HG03571 (cell line): ENCODE measurements at regions not wholly inside any gene's neighbourhood (a gene's known extent, or its start where the extent isn't known, plus 50 kb on each side); places are given as distances from the start of the nearest gene placed in this dataset.
"Not testable (repeated sequence)": the region's sequence is repeated elsewhere in the genome, so short reads cannot be mapped to it uniquely, and the experiment has no call there.

Experiments
- ATAC-seq: cut with Tn5 transposase; IDR thresholded peaks from one replicate; pipeline ENCODE4 v1.9.1; 2021; ENCODE audit not compliant: unreplicated experiment

- ATAC-seq = not testable (repeated sequence)
These were observed 198.0 kb upstream of the ZNF469 start for GRCh38 chr16:88184566-88185355.

- ATAC-seq = not testable (repeated sequence)
These were observed 197.4 kb upstream of the ZNF469 start for GRCh38 chr16:88185406-88185805.

- ATAC-seq = not testable (repeated sequence)
These were observed 196.5 kb upstream of the ZNF469 start for GRCh38 chr16:88185976-88186888.

- ATAC-seq = not testable (repeated sequence)
These were observed 195.6 kb upstream of the ZNF469 start for GRCh38 chr16:88186889-88187870.

GRCh38 chr16:88188171-88188895, 194.4 kb upstream of the ZNF469 start:
- ATAC-seq = not testable (repeated sequence)

GRCh38 chr16:88190592-88191095, 192.1 kb upstream of the ZNF469 start:
- not testable (repeated sequence) for ATAC-seq

GRCh38 chr16:88191168-88191567, 191.6 kb upstream of the ZNF469 start:
- not testable (repeated sequence) for ATAC-seq

- ATAC-seq = no peak
These were observed 190.2 kb upstream of the ZNF469 start for GRCh38 chr16:88192601-88193000.

GRCh38 chr16:88193706-88194396, 188.9 kb upstream of the ZNF469 start:
- ATAC-seq = not testable (repeated sequence)

GRCh38 chr16:88194397-88195268, 188.1 kb upstream of the ZNF469 start:
- ATAC-seq = no peak

GRCh38 chr16:88195269-88195705, 187.5 kb upstream of the ZNF469 start:
- ATAC-seq = no peak

- no peak for ATAC-seq
These were observed 186.8 kb upstream of the ZNF469 start for GRCh38 chr16:88195911-88196465.

GRCh38 chr16:88196471-88197400, 186.0 kb upstream of the ZNF469 start:
- ATAC-seq = no peak

- ATAC-seq = no peak
These were observed 185.0 kb upstream of the ZNF469 start for GRCh38 chr16:88197481-88198456.

GRCh38 chr16:88198457-88199295, 184.1 kb upstream of the ZNF469 start:
- ATAC-seq = not testable (repeated sequence)
